ENCODE measurements at regions not wholly inside any gene's neighbourhood (a gene's known extent, or its start where the extent isn't known, plus 50 kb on each side); places are given as distances from the start of the nearest gene placed in this dataset.

GRCh38 chr2:123692121-123692520 is 333.0 kb upstream of the CNTNAP5 start:
- H3K4me3 ChIP-seq (replicated peaks; ENCODE audit: low read depth, low read length), result no peak overlapping the region
- no peak for DNase-seq (ENCODE audit: low read depth)
- TF ChIP-seq CTCF (IDR thresholded peaks at IDR 0.05; ENCODE audit: low read length, missing control alignments), result no peak

DNA sequence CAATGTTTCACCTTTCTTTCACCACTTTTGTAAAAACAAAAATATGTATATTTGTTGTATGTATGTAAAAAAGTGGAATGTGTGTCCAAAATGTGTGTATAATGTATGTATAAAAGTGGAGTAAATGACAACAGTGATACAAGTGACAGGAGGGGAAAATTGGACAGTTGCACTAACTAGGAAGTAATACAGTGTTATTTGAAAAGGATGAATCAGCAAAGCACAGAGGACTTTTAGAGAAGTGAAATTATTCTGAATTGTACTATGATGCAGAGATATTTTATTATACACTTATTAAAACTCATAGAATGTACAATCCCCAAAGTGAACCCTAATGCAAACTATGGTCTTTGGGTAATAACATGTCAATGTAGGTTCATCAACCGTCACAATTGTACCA is 331.3 kb upstream of the CNTNAP5 start:
- H3K4me3 ChIP-seq (replicated peaks; ENCODE audit: low read depth, low read length), result no peak overlapping the region

DNA sequence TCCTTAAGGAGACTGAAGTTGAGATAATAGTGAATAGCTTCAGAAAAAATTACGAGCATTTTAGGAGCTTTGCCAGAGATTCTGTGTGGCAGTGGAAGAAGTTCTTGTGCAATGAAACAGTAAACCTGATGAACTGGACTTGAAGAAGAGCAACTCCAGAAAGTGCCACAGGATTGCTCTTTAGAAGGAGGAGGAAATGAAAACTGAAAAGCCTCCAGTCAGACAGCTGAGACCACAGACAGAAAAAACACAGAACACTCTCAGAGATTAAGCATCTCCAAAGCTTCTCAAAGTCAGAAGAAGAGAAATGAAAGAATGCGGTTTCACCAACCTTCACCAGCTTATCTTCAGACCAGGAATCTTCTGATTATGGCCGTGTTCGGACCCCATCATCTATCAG is 329.7 kb upstream of the CNTNAP5 start:
- TF ChIP-seq CTCF (IDR thresholded peaks at IDR 0.05; ENCODE audit: low read length, missing control alignments), result no peak

More for the DNA sequence above, 331.3 kb upstream of the CNTNAP5 start:
- DNase-seq (ENCODE audit: low read depth), result no peak
- TF ChIP-seq CTCF (IDR thresholded peaks at IDR 0.05; ENCODE audit: low read length, missing control alignments), result no peak

GRCh38 chr2:123696021-123696420 is 329.1 kb upstream of the CNTNAP5 start:
- H3K4me3 ChIP-seq (replicated peaks; ENCODE audit: low read depth, low read length), result no peak overlapping the region
- DNase-seq (ENCODE audit: low read depth), result no peak
- TF ChIP-seq CTCF (IDR thresholded peaks at IDR 0.05; ENCODE audit: low read length, missing control alignments), result no peak

More for the DNA sequence above, 329.7 kb upstream of the CNTNAP5 start:
- DNase-seq (ENCODE audit: low read depth), result no peak
- H3K4me3 ChIP-seq (replicated peaks; ENCODE audit: low read depth, low read length), result no peak overlapping the region

DNA sequence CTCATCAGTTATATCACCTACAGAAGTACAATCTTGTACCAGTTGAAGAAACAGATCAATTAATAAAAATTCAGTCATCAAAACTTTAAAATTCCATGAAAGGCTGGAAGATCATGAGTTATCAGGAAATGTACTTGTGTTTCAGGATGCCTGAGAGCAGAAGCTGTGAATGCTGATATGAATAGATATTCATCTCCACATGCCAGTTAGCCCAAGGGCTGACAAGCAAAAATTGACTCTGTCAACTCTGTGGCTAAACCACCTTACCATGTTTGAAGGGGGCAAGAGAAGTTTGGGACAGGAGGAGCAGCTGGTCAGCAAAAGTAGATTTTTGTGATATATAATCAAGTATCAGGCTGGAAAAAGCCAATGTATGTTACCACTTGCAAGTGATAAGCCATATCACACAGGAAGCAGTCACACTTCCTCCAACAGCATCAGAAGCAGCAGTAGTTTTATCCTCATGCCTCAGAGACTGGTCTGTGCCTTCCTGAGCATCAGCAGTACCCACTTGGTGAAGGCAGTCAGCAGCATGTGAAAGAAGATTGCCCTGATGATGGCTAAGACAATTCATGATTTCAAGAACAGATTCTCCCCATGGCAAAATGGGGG is 328.2 kb upstream of the CNTNAP5 start:
- DNase-seq (ENCODE audit: low read depth), result no peak
- no peak for TF ChIP-seq CTCF (IDR thresholded peaks at IDR 0.05; ENCODE audit: low read length, missing control alignments)

GRCh38 chr2:123715467-123715982 is 309.6 kb upstream of the CNTNAP5 start:
- DNase-seq (ENCODE audit: low read depth), result no peak
- no peak overlapping the region for H3K4me3 ChIP-seq (replicated peaks; ENCODE audit: low read depth, low read length)
- no peak for TF ChIP-seq CTCF (IDR thresholded peaks at IDR 0.05; ENCODE audit: low read length, missing control alignments)

More for the DNA sequence above, 328.2 kb upstream of the CNTNAP5 start:
- H3K4me3 ChIP-seq (replicated peaks; ENCODE audit: low read depth, low read length), result no peak overlapping the region

Measured in fibroblast of pulmonary artery (primary cell).